ENCODE measurements at regions not wholly inside any gene's neighbourhood (a gene's known extent, or its start where the extent isn't known, plus 50 kb on each side); places are given as distances from the start of the nearest gene placed in this dataset.

- peak; percentile 99 for ATAC-seq
- DNase-seq (ENCODE audit: low spot score), result peak; percentile 53
- no peak overlapping the region; the same call in 1 of the 2 replicates for H3K27ac Mint-ChIP-seq
- ChIA-PET POLR2A (interaction anchor here (0.7 kb wide), 1 partner anchor 259 kb away, joined by 3 read pairs; the partner anchor contains the start of gene CCNG1), CTCF (interaction anchor here (0.6 to 2.1 kb wide), 12 partner anchors 10 to 808 kb away, joined by 3 to 15 read pairs (median 3); no protein-coding TSS in a partner anchor)
- peaks cover 9% of the 10 kb centered on the region for H3K4me1 Mint-ChIP-seq
- no peaks in the 10 kb centered on the region for H3K9me3 Mint-ChIP-seq
- no peaks in the 10 kb centered on the region for H3K36me3 Mint-ChIP-seq
- TF ChIP-seq MAX (CRISPR knock-in tag; IDR thresholded peaks at IDR 0.05) (no peak), GABPB1 (CRISPR knock-in tag; IDR thresholded peaks at IDR 0.05) (no peak), CREM (CRISPR knock-in tag; IDR thresholded peaks at IDR 0.05) (no peak), NR3C1 (CRISPR knock-in tag; conservative IDR thresholded peaks at IDR 0.05; ENCODE audit: low read depth) (no peak), SMAD4 (CRISPR knock-in tag; IDR thresholded peaks at IDR 0.05) (no peak), PRDM15 (CRISPR knock-in tag; IDR thresholded peaks at IDR 0.05) (peak; percentile 76; the same call in 1 of the 2 replicates), CTCF (IDR thresholded peaks at IDR 0.05) (0 out of 2 replicates have a peak, but pooled peaks have one; percentile 27), ARID4B (CRISPR knock-in tag; IDR thresholded peaks at IDR 0.05; ENCODE audit: borderline replicate concordance) (no peak), SMAD3 (CRISPR knock-in tag; IDR thresholded peaks at IDR 0.05; ENCODE audit: borderline replicate concordance) (no peak), ATF2 (CRISPR knock-in tag; IDR thresholded peaks at IDR 0.05; ENCODE audit: borderline replicate concordance, low read depth) (no peak), NFATC4 (CRISPR knock-in tag; IDR thresholded peaks at IDR 0.05) (no peak), E2F1 (CRISPR knock-in tag; IDR thresholded peaks at IDR 0.05) (no peak), NFYB (CRISPR knock-in tag; conservative IDR thresholded peaks at IDR 0.05; ENCODE audit: low read depth) (no peak), ZNF416 (CRISPR knock-in tag; IDR thresholded peaks at IDR 0.05) (no peak), PREB (CRISPR knock-in tag; IDR thresholded peaks at IDR 0.05; ENCODE audit: borderline replicate concordance) (no peak), TEAD1 (CRISPR knock-in tag; IDR thresholded peaks at IDR 0.05) (0 out of 2 replicates have a peak, but pooled peaks have one; percentile 28), CDX4 (CRISPR knock-in tag; IDR thresholded peaks at IDR 0.05; ENCODE audit: borderline replicate concordance) (no peak), ATF1 (CRISPR knock-in tag; IDR thresholded peaks at IDR 0.05) (no peak), ZNF263 (CRISPR knock-in tag; IDR thresholded peaks at IDR 0.05; ENCODE audit: low read depth) (no peak)
- H3K27me3 Mint-ChIP-seq (ENCODE audit: low read depth), result no peaks in the 10 kb centered on the region
- no peak overlapping the region for H3K4me3 Mint-ChIP-seq
These were observed 190.6 kb downstream of the MAT2B start for GRCh38 chr5:163695830-163696578.
